ENCODE measurements at regions not wholly inside any gene's neighbourhood (a gene's known extent, or its start where the extent isn't known, plus 50 kb on each side); places are given as distances from the start of the nearest gene placed in this dataset.
"Not testable (repeated sequence)": the region's sequence is repeated elsewhere in the genome, so short reads cannot be mapped to it uniquely, and the experiment has no call there.

DNA sequence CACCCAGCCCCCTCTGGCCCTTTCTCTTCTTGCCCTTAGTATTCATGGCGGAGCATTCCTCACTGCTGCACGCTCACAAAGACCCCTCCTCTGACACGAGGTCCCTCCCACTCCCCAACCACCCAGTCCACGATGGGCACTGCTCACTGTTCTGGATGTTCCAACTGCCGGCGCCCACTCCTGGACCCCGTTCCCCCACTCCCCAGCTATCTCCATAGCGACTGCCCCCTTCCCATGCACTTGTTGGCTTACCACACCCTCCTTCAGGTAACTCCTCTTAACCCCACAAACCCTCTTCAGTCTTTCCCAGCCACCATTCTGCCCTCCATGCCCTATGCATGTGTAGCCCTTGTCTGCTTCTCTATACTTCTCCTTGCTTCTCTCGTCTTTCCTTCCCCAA, 961.5 kb upstream of the DEFB115 start:
- not testable (repeated sequence) for DNase-seq

DNA sequence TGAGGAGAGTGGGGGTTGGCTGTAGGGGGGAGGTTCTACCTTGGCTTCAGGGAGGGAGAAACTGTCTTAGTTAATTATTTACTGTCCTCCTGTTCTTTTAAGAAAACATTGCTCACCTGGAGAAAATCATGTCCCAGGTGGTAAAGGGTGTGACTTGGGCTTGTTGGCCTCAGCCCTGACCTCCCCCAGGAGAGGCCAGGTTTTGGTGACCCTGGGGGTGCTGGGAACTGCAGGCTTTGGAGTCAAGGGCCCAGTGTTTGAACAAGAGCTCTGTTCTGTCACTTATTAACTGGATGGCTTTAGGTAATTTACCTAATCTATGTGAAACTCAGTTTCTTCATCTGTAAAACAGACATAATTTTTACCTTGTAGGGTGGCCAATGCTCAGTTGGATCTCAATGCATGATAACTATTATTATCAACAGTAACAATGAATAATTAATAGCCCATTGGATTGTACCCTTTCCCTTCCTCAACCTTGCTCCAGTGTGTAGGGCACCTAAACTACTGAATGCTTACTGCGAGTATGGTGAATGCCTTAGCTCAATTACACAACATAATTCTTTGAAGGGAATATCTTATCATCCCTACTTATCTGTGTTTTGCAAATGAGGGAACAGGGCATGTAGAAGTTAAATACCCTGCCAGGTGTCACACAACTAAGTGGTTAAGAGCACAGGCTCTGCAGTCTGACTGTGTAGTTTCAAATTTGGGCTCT, 959.4 kb upstream of the DEFB115 start:
- not testable (repeated sequence) for DNase-seq

GRCh38 chr20:30300220-30300642, 957.2 kb upstream of the DEFB115 start:
- not testable (repeated sequence) for DNase-seq

DNA sequence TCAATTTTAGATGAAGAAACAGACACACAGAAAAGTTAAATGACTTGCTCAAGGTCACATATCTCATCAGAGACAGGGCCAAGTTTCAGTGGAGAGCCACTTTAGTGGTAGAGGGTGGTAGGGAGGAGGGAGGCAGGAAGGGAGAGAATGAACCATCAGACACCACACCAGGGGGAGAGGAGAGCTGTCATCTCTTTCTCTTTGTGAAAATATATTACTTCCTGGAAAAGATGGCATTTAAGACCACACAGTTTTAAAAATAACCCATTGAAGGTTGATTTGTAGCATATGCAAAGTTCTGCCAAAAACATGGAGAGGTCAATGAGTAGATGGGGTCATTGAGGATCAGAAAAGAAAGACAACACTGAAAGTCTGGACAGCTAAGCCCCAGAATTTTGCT, 954.7 kb upstream of the DEFB115 start:
- not testable (repeated sequence) for DNase-seq

GRCh38 chr20:30309938-30310337, 947.5 kb upstream of the DEFB115 start:
- not testable (repeated sequence) for DNase-seq

DNA sequence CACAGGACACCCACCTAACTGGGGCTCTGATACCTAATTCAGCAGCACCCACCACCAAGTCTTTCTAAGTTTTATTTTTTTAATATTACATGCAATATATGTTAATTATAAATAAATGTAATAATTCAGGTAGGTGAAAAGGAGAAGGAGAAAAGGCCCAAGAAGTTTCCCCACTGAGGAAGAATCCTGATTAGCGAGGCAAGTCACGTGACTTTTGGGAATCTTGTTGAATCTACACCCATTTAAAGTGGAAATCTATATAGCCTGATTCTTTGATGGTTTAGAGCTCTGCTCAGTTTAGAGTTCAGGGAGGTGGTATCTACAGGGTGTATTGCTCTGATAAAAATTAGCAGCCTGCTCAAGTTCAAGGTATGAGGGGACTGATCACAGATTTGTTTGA, 947.1 kb upstream of the DEFB115 start:
- DNase-seq, result not testable (repeated sequence)

GRCh38 chr20:30312220-30312619, 945.2 kb upstream of the DEFB115 start:
- not testable (repeated sequence) for DNase-seq

- DNase-seq, result not testable (repeated sequence)
These were observed 943.8 kb upstream of the DEFB115 start for GRCh38 chr20:30313660-30314059.

GRCh38 chr20:30316063-30316462, 941.4 kb upstream of the DEFB115 start:
- DNase-seq, result not testable (repeated sequence)

GRCh38 chr20:30316532-30317299, 940.7 kb upstream of the DEFB115 start:
- not testable (repeated sequence) for DNase-seq

- not testable (repeated sequence) for DNase-seq
These were observed 923.7 kb upstream of the DEFB115 start for GRCh38 chr20:30333744-30334143.

- DNase-seq, result not testable (repeated sequence)
These were observed 919.9 kb upstream of the DEFB115 start for GRCh38 chr20:30337556-30337955.

DNA sequence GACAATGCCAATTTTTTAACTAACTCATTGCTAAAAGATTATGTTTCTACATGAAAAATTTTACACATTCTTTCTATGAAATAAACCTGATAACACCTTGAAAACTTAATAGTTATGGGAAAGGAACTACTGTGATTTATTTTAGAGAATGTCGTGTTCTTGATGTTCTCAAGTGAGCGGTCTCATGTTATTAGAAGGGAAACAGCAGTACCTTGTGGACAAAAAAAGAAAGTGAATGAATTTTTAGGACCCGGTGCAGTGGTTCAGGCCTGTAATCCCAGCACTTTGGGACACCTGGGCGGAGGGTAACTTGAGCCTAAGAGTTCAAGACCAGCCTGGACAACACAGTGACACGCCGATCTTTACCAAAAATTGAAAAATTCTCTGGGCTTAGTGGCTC, 908.5 kb upstream of the DEFB115 start:
- DNase-seq, result not testable (repeated sequence)

DNA sequence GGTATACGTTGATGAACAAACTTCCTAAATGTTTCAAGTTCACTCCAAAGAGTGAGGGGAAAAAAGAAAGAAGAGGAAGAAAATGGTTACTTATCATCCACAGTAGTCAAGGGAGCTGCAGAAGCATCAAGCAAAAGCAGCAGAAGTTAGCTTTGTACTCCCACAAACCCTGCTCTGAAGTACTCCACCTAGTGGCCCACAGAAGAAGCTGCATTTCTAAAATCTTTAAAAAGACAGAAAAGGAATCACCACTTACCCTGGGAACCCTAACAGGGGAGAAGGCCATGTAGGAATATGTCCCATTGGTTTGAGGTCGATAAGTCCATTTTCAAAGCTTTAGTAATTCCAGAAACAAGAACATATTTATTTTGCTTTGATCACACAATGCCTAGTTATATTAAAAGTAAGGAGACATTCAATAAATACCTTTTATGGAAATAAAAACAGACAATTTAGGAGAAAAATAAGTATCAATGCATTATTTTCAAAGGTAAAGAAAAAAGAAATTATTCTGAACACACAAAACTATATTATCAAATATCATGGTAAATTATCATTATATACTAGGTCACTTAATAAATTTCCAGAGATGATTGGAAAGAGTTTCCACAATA, 900.5 kb upstream of the DEFB115 start:
- not testable (repeated sequence) for DNase-seq

GRCh38 chr20:30361756-30362155, 895.7 kb upstream of the DEFB115 start:
- DNase-seq, result not testable (repeated sequence)

GRCh38 chr20:30376430-30376766, 881.1 kb upstream of the DEFB115 start:
- DNase-seq, result not testable (repeated sequence)

DNA sequence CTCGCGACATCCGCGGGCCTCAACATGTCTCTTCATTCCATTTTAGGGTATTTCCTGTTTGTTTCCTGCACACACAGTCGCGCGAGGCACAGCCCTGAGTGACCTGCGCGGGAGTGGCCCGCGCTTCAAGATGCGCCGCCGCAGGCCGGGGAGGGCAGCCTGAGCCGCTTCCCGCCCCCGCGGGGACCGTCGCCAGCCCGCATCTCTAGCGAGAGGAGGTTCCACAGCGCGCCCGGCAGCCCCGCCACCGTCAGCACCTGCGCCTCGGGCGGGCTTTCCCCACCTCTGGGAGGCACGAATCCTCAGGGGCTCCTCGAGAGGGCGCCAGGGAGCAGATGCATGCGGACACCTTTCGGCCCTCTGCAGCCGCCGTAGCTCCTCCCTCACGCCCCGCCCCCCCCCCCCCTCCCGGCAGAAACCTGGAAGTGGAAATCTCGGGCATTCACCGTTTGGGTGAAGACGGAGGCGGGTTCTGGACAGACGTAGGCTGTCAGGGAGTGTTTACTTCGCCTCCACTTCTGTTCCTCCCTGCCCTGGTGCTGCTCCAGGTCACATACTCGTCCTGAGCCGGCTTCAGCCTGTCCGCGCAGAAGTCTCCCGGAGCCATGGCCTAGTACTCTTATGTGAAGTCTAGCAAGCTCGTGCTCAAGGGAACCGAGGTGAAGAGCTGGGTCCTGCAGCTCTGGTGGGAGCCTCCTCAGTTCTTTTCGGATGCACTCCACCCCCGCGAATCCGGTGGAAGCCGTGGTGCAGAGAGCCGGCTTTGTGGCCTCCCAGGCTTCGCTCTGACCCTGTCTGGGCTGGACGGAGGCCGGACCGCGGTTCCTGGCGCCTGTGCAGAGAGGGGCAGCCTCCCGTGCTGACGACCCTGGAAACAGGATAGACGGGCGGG, 880.5 kb upstream of the DEFB115 start:
- peak; percentile 85 to 90 for DNase-seq

DNA sequence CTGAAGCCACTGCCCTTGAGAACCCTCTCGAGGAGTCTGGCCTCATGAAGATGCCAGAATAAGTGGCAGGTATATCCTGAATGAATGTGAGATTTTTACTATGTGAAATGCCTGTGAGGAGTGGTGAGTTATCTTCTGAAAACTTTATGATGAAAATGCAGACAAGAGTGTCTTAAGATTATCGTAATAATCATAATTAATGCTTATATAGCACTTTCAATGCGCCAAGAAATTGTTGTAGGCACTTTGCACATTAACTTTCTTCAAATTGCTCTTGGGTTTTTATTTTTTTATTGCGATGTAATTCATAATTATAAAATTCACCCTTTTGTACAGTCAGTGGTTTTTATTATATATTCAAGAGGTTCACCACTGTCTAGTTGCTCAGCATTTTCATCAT, 879.1 kb upstream of the DEFB115 start:
- DNase-seq, result not testable (repeated sequence)

- DNase-seq, result not testable (repeated sequence)
These were observed 878.7 kb upstream of the DEFB115 start for GRCh38 chr20:30378721-30379120.

DNA sequence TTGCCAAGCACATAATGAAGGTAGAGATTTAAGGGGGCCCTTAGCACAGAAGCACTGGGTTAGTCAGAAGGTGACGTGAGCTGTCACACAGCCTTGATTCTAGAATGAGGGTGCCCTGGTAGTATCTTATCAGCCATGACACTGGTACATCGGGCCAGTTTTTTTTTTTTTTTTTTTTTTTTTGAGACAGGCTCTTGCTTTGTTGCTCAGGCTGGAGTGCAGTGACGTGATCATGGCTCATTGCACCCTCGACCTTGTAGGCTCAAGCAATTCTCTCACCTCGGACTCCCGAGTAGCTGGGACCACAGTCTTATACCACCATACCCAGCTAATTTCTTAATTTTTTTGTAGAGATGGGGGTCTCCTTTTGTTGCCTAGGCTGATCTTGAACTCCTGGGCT, 872.6 kb upstream of the DEFB115 start:
- not testable (repeated sequence) for DNase-seq

DNA sequence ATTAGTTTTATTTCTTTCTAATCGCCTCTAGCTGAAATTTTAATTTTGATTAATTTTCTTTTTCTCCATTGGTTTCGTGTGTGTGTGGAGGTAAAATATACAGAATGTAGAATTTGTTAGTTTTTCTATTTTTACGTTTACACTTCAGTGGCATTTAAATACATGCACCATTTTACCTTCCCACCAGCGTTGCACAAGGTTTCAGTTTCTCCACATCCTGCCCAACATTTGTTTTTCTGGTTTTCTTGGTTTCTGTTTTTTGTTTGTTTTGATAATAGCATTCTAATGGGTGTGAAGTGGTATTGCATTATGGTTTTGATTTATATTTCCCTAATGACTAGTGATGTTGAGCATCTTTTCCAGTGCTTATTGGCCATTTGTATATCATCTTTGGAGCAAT, 871.4 kb upstream of the DEFB115 start:
- not testable (repeated sequence) for DNase-seq

GRCh38 chr20:30387823-30388222, 869.6 kb upstream of the DEFB115 start:
- DNase-seq, result not testable (repeated sequence)

- DNase-seq, result not testable (repeated sequence)
These were observed 863.9 kb upstream of the DEFB115 start for GRCh38 chr20:30393523-30393922.

Data from activated T-cell treated with anti-CD3 and anti-CD28 coated beads, Interleukin-2, amount 50 U/mL, for 48 hours (primary cell).